H1 (cell line): ENCODE measurements at regions not wholly inside any gene's neighbourhood (a gene's known extent, or its start where the extent isn't known, plus 50 kb on each side); places are given as distances from the start of the nearest gene placed in this dataset.

Source experiments
- CTCF ChIA-PET: fragments of 300-600 bp; sonication (Branson Sonifier 250); formaldehyde crosslinking; loops from one replicate; lab custom pipeline; 2021; ENCODE audit not compliant: partially characterized antibody; lab: Charles Lee
- POLR2A ChIA-PET: fragments of 300-600 bp; sonication (Branson Sonifier 250); formaldehyde crosslinking; loops from one replicate; lab custom pipeline; 2021; ENCODE audit warnings: inconsistent platforms; ENCODE audit not compliant: partially characterized antibody; lab: Charles Lee
- DNase-seq, 2 experiments: peaks; one replicate each; pipeline versions ENCODE4 v3.0.0 to v3.0.0-alpha.2; 2010 to 2022; ENCODE audit warnings: low spot score in 2 of 2, low read depth in 1 of 2, mixed read lengths in 1 of 2
- FAIRE-seq: peaks from 2 replicates; lab custom pipeline; 2011; peaks lifted over from hg19 to GRCh38; lab: Jason Lieb, UNC
- H2AFZ ChIP-seq: 2 replicates; pipeline ENCODE4 v1.8.1; 2012; ENCODE audit warnings: low read length, inconsistent platforms
- H2AK5ac ChIP-seq: 2 replicates; pipeline ENCODE4 v1.6.1; 2013; ENCODE audit warnings: low read depth, low read length
- H2BK120ac ChIP-seq: replicated peaks from 2 replicates; pipeline ENCODE3; 2013; ENCODE audit warnings: low read depth, low read length, inconsistent platforms
- H2BK12ac ChIP-seq: 2 replicates; pipeline ENCODE4 v1.6.1; 2013; ENCODE audit warnings: low read depth, low read length
- H2BK15ac ChIP-seq: 2 replicates; pipeline ENCODE4 v1.6.1; 2013; ENCODE audit warnings: low read length
- H2BK20ac ChIP-seq: 2 replicates; pipeline ENCODE4 v1.6.1; 2013; ENCODE audit warnings: low read length
- H2BK5ac ChIP-seq: 2 replicates; pipeline ENCODE4 v1.6.1; 2013; ENCODE audit warnings: low read depth, low read length
- H3K14ac ChIP-seq: 2 replicates; pipeline ENCODE4 v1.6.1; 2013; ENCODE audit warnings: inconsistent platforms; ENCODE audit not compliant: insufficient read length
- H3K18ac ChIP-seq: 2 replicates; pipeline ENCODE4 v1.6.1; 2013; ENCODE audit warnings: low read length; ENCODE audit errors: extremely low read depth
- H3K23ac ChIP-seq: 2 replicates; pipeline ENCODE4 v1.6.1; 2013; ENCODE audit warnings: inconsistent platforms; ENCODE audit not compliant: insufficient read length
- H3K23me2 ChIP-seq: 2 replicates; pipeline ENCODE4 v1.6.1; 2013; ENCODE audit warnings: low read depth, low read length
- H3K27ac ChIP-seq: 2 replicates; pipeline ENCODE4 v1.6.1; 2011; ENCODE audit warnings: low read depth, low read length, inconsistent platforms
- H3K27me3 ChIP-seq, 4 experiments: replicated peaks in 1 of 4; 1 replicate in 1 of 4; 2 replicates in 3 of 4; pipeline versions ENCODE4 v1.6.1 to v1.8.1; 2011 to 2013; ENCODE audit warnings: low read length in 3 of 4, mild to moderate bottlenecking in 3 of 4, inconsistent platforms in 2 of 4, mixed read lengths in 2 of 4, moderate library complexity in 1 of 4; ENCODE audit not compliant: control insufficient read depth in 3 of 4, insufficient read depth in 3 of 4; ENCODE audit errors: extremely low read depth in 1 of 4
- H3K36me3 ChIP-seq, 4 experiments: 2 replicates each; pipeline versions ENCODE4 v1.6.1 to v1.8.1; 2011 to 2013; ENCODE audit warnings: mild to moderate bottlenecking in 4 of 4, low read length in 3 of 4, moderate library complexity in 2 of 4, control low read depth in 1 of 4, inconsistent platforms in 1 of 4; ENCODE audit not compliant: insufficient read depth in 4 of 4, control insufficient read depth in 2 of 4
- H3K4ac ChIP-seq: replicated peaks from 2 replicates; pipeline ENCODE3; 2013; ENCODE audit warnings: low read length, low read depth, mixed read lengths, inconsistent platforms; ENCODE audit not compliant: insufficient read length
- H3K4me1 ChIP-seq, 4 experiments: replicated peaks in 1 of 4; 1 replicate in 1 of 4; 2 replicates in 3 of 4; pipeline versions ENCODE4 v1.6.1 to v1.8.1; 2011 to 2013; ENCODE audit warnings: low read length in 3 of 4, inconsistent platforms in 2 of 4, mixed read lengths in 1 of 4; ENCODE audit not compliant: insufficient read depth in 4 of 4, control insufficient read depth in 3 of 4
- H3K4me2 ChIP-seq, 2 experiments: 2 replicates each; pipeline versions ENCODE4 v1.6.1 to v1.8.1; 2011 to 2013; ENCODE audit warnings: low read depth in 2 of 2, low read length in 2 of 2, control low read depth in 1 of 2, inconsistent platforms in 1 of 2, mild to moderate bottlenecking in 1 of 2; ENCODE audit not compliant: insufficient read depth in 1 of 2
- H3K4me3 ChIP-seq, 4 experiments: fragments of 200-600, 300-600 bp in 1 of 4; sonication (generic), shearing (Covaris generic), sonication (Bioruptor Twin) in 1 of 4; 2 replicates each; pipeline versions ENCODE4 v1.5.1 to v1.8.1; 2011 to 2016; ENCODE audit warnings: low read length in 4 of 4, low read depth in 3 of 4, control low read depth in 2 of 4, inconsistent platforms in 2 of 4, mild to moderate bottlenecking in 2 of 4, mixed read lengths in 1 of 4, moderate library complexity in 1 of 4; ENCODE audit not compliant: insufficient read depth in 2 of 4; ENCODE audit errors: extremely low read depth in 1 of 4
- H3K56ac ChIP-seq: replicated peaks from 2 replicates; pipeline ENCODE3; 2013; ENCODE audit warnings: low read depth, mild to moderate bottlenecking, mixed read lengths, low read length, inconsistent platforms; ENCODE audit not compliant: insufficient read length
- H3K79me1 ChIP-seq: 2 replicates; pipeline ENCODE4 v1.6.1; 2013; ENCODE audit warnings: low read depth, low read length, control low read depth
- H3K79me2 ChIP-seq, 2 experiments: 2 replicates each; pipeline versions ENCODE4 v1.6.1 to v1.8.1; 2012 to 2013; ENCODE audit warnings: low read length in 2 of 2, mild to moderate bottlenecking in 2 of 2, inconsistent platforms in 1 of 2; ENCODE audit not compliant: insufficient read depth in 2 of 2, control insufficient read depth in 1 of 2
- H3K9ac ChIP-seq, 4 experiments: replicated peaks in 1 of 4; 1 replicate in 1 of 4; 2 replicates in 3 of 4; pipeline versions ENCODE4 v1.6.1 to v1.8.1; 2011 to 2013; ENCODE audit warnings: low read depth in 3 of 4, low read length in 3 of 4, control low read depth in 2 of 4, mild to moderate bottlenecking in 2 of 4, moderate library complexity in 2 of 4, inconsistent platforms in 1 of 4; ENCODE audit errors: extremely low read depth in 1 of 4
- H3K9me3 ChIP-seq, 2 experiments: 2 replicates each; pipeline versions ENCODE4 v1.6.1 to v1.8.1; 2012 to 2013; ENCODE audit warnings: mild to moderate bottlenecking in 2 of 2, moderate library complexity in 2 of 2, control low read depth in 1 of 2, inconsistent platforms in 1 of 2, low read depth in 1 of 2, low read length in 1 of 2, mixed read lengths in 1 of 2; ENCODE audit not compliant: insufficient read depth in 2 of 2
- H4K20me1 ChIP-seq, 2 experiments: replicated peaks in 1 of 2; 2 replicates each; pipeline versions ENCODE3 to v1.8.1; 2011 to 2013; ENCODE audit warnings: inconsistent platforms in 2 of 2, low read length in 2 of 2, mild to moderate bottlenecking in 1 of 2; ENCODE audit not compliant: insufficient read depth in 2 of 2, control insufficient read depth in 1 of 2
- H4K5ac ChIP-seq: 2 replicates; pipeline ENCODE4 v1.6.1; 2013; ENCODE audit warnings: low read length, low read depth, mixed read lengths, inconsistent platforms; ENCODE audit not compliant: insufficient read length
- H4K8ac ChIP-seq: 2 replicates; pipeline ENCODE4 v1.8.0; 2013; ENCODE audit warnings: mild to moderate bottlenecking, moderate library complexity, low read length, inconsistent platforms; ENCODE audit not compliant: insufficient read depth; ENCODE audit errors: extremely low read depth
- H4K91ac ChIP-seq: replicated peaks from 2 replicates; pipeline ENCODE3; 2013; ENCODE audit warnings: low read length, mixed read lengths, inconsistent platforms; ENCODE audit not compliant: insufficient read length
- ASH2L ChIP-seq: fragments of 200-600, 300-600 bp; sonication (generic); IDR thresholded peaks from one replicate; pipeline ENCODE4 v1.7.1; 2017; ENCODE audit warnings: low read length
- BRCA1 ChIP-seq: IDR thresholded peaks from 2 replicates; pipeline ENCODE4 v1.6.1; 2012; ENCODE audit warnings: low read depth, low read length, improper control_type of control experiment
- CBX5 ChIP-seq: fragments of 300-800, 300-1000 bp; sonication (generic); IDR thresholded peaks from 2 replicates; pipeline ENCODE4 v1.7.1; 2016; ENCODE audit warnings: antibody characterized with exemption, low read length, low read depth
- CBX8 ChIP-seq: fragments of 300-800, 300-1000 bp; sonication (generic); IDR thresholded peaks from 2 replicates; pipeline ENCODE4 v1.7.1; 2016; ENCODE audit warnings: low read depth, low read length, borderline replicate concordance
- FOSL1 ChIP-seq: IDR thresholded peaks from 2 replicates; pipeline ENCODE4 v1.6.1; 2011; ENCODE audit warnings: mild to moderate bottlenecking, low read depth, low read length, moderate library complexity; ENCODE audit not compliant: insufficient read depth
- GABPA ChIP-seq: IDR thresholded peaks from 2 replicates; pipeline ENCODE4 v1.6.1; 2011; ENCODE audit warnings: mild to moderate bottlenecking, low read length, moderate library complexity, borderline replicate concordance; ENCODE audit not compliant: insufficient read depth
- JUN ChIP-seq: IDR thresholded peaks from 2 replicates; pipeline ENCODE4 v1.6.1; 2011; ENCODE audit warnings: low read depth, mild to moderate bottlenecking, improper control_type of control experiment, low read length
- NANOG ChIP-seq: IDR thresholded peaks from 2 replicates; pipeline ENCODE4 v1.6.1; 2011; ENCODE audit warnings: low read length, low read depth, mild to moderate bottlenecking, inconsistent platforms; ENCODE audit not compliant: insufficient read depth, poor library complexity, severe bottlenecking
- SP2 ChIP-seq: IDR thresholded peaks from 2 replicates; pipeline ENCODE4 v1.6.1; 2012; ENCODE audit warnings: mild to moderate bottlenecking, low read length, inconsistent platforms
- SRF ChIP-seq: IDR thresholded peaks from 2 replicates; pipeline ENCODE4 v1.6.1; 2011; ENCODE audit warnings: mild to moderate bottlenecking, low read depth, low read length, moderate library complexity
- SUZ12 ChIP-seq: fragments of 200-600 bp; sonication (generic); IDR thresholded peaks from 2 replicates; pipeline ENCODE4 v1.6.1; 2012; ENCODE audit warnings: mild to moderate bottlenecking, inconsistent platforms, low read length, moderate library complexity, mixed read lengths
- TAF1 ChIP-seq: IDR thresholded peaks from 2 replicates; pipeline ENCODE4 v1.6.1; 2011; ENCODE audit warnings: mild to moderate bottlenecking, low read depth, low read length
- TBP ChIP-seq: IDR thresholded peaks from 2 replicates; pipeline ENCODE4 v1.6.1; 2011; ENCODE audit warnings: low read depth, low read length, improper control_type of control experiment
- WGBS, 2 experiments: shearing (Covaris generic) in 1 of 2; methylation state at CpG; one replicate each; pipeline versions ENCODE4 v1.1.6 to v1.1.7; 2013 to 2015; ENCODE audit warnings: low lambda C conversion rate in 2 of 2, mixed read lengths in 2 of 2, inconsistent platforms in 1 of 2, low coverage in 1 of 2, missing lambda C conversion rate in 1 of 2; ENCODE audit not compliant: insufficient replicate concordance in 2 of 2, insufficient coverage in 1 of 2, insufficient read length in 1 of 2; ENCODE audit errors: extremely low coverage in 1 of 2, missing lambda C conversion rate in 1 of 2; 5-methylcytosine and 5-hydroxymethylcytosine counted together
- TF ChIP-seq, protein P1 (sequence below): IDR thresholded peaks from 2 replicates; pipeline ENCODE4 v1.6.1; 2012; ENCODE audit warnings: low read length, inconsistent platforms

DNA sequence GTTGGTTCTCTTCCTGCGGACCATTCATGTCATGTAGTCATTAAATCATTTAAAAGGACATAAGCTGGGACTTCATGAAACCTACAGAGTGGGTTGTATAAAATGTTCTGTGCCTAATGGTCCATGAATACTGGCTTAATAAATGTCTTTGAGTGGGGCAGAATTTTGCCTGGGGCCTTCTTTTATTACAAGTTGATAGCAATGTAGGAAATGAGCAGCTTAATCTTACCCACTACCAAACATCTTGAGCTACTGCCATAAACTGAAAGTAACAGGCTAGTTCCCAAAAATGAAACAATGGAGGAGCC lies 130.9 kb downstream of the TMEM17 start:
- Histone ChIP-seq H2BK15ac (no peak overlapping the region), H4K5ac (no peak overlapping the region), H4K20me1 (no peaks in the 10 kb centered on the region), H2BK5ac (no peak overlapping the region; the same call in 1 of the 2 replicates), H3K18ac (no peak overlapping the region), H3K79me1 (no peaks in the 10 kb centered on the region), H3K9me3 (peaks cover 8 to 15% of the 10 kb centered on the region in 2 experiments), H3K4ac (no peak overlapping the region), H3K36me3 (peaks cover 0 to 8% (median 0%) of the 10 kb centered on the region in 4 experiments; a peak in 1 of 8 replicates), H4K91ac (no peak overlapping the region), H2AK5ac (no peak overlapping the region), H3K23me2 (no peaks in the 10 kb centered on the region), H3K27ac (no peak overlapping the region), H2AFZ (no peak overlapping the region), H3K4me2 (no peak overlapping the region), H3K56ac (no peak overlapping the region), H4K8ac (no peak overlapping the region), H3K27me3 (no peaks in the 10 kb centered on the region), H3K14ac (no peak overlapping the region), H3K79me2 (no peaks in the 10 kb centered on the region), H2BK20ac (0 out of 2 replicates have a peak overlapping the region, but pooled peaks have one; percentile 40), H3K4me3 (no peak overlapping the region), H3K4me1 (peaks cover 0 to 6% (median 4%) of the 10 kb centered on the region in 4 experiments; a peak in 3 of 7 replicates), H3K9ac (no peak overlapping the region), H3K23ac (no peak overlapping the region), H2BK120ac (peak overlapping the region; percentile 38), H2BK12ac (no peak overlapping the region; the same call in 1 of the 2 replicates)
- FAIRE-seq (no peak), DNase-seq (no peak)
- ChIA-PET CTCF (interaction anchor here (0.8 to 1.4 kb wide), 3 partner anchors 14 to 61 kb away, joined by 3 read pairs; no protein-coding TSS in a partner anchor), POLR2A (interaction anchor here (1.6 kb wide), 1 partner anchor 18 kb away, joined by 3 read pairs; no protein-coding TSS in a partner anchor)
- WGBS, 2 experiments = 91% methylated on average over 1 of the region's 1 CpG; no CpG with 5 or more reads in 1 of the 2 experiments
- TF ChIP-seq NANOG (no peak), CBX8 (no peak), SRF (no peak), CBX5 (no peak), GABPA (no peak), SP2 (no peak), TBP (no peak), JUN (no peak), ASH2L (no peak), SUZ12 (no peak), BRCA1 (no peak), TAF1 (no peak), FOSL1 (no peak)
- TF ChIP-seq, protein P1, sequence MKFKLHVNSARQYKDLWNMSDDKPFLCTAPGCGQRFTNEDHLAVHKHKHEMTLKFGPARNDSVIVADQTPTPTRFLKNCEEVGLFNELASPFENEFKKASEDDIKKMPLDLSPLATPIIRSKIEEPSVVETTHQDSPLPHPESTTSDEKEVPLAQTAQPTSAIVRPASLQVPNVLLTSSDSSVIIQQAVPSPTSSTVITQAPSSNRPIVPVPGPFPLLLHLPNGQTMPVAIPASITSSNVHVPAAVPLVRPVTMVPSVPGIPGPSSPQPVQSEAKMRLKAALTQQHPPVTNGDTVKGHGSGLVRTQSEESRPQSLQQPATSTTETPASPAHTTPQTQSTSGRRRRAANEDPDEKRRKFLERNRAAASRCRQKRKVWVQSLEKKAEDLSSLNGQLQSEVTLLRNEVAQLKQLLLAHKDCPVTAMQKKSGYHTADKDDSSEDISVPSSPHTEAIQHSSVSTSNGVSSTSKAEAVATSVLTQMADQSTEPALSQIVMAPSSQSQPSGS = no peak
